ENCODE measurements at regions not wholly inside any gene's neighbourhood (a gene's known extent, or its start where the extent isn't known, plus 50 kb on each side); places are given as distances from the start of the nearest gene placed in this dataset.
"Not testable (repeated sequence)": the region's sequence is repeated elsewhere in the genome, so short reads cannot be mapped to it uniquely, and the experiment has no call there.

- in situ Hi-C loops (cut with HindIII; ENCODE audit: low pct_ligation_motif_present, low sequenced_read_pairs), result no loop called here
- H3K4me3 ChIP-seq (ENCODE audit: low read depth, low read length), result peak overlapping the region; percentile 26
- no peaks in the 10 kb centered on the region for H3K36me3 ChIP-seq (replicated peaks)
- no peak for DNase-seq
- TF ChIP-seq CTCF (IDR thresholded peaks at IDR 0.05; ENCODE audit: low read depth, low read length, missing control alignments), result no peak
- no peak overlapping the region for H3K27ac ChIP-seq
- no peaks in the 10 kb centered on the region for H3K27me3 ChIP-seq (replicated peaks)
Observed at GRCh38 chr1:148328884-148329283, 154.2 kb downstream of the PPIAL4G start.

GRCh38 chr1:148325031-148325430 lies 158.1 kb downstream of the PPIAL4G start:
- DNase-seq; H3K4me3 ChIP-seq (ENCODE audit: low read depth, low read length); in situ Hi-C loops (cut with HindIII; ENCODE audit: low pct_ligation_motif_present, low sequenced_read_pairs); H3K27me3 ChIP-seq (replicated peaks); H3K27ac ChIP-seq; H3K36me3 ChIP-seq (replicated peaks): not testable (repeated sequence)

- H3K36me3 ChIP-seq (replicated peaks); H3K27ac ChIP-seq; in situ Hi-C loops (cut with HindIII; ENCODE audit: low pct_ligation_motif_present, low sequenced_read_pairs); H3K27me3 ChIP-seq (replicated peaks); H3K4me3 ChIP-seq (ENCODE audit: low read depth, low read length); DNase-seq: not testable (repeated sequence)
Observed at GRCh38 chr1:148324465-148324864, 158.6 kb downstream of the PPIAL4G start.

- H3K4me3 ChIP-seq (ENCODE audit: low read depth, low read length); in situ Hi-C loops (cut with HindIII; ENCODE audit: low pct_ligation_motif_present, low sequenced_read_pairs); H3K27ac ChIP-seq; DNase-seq; H3K36me3 ChIP-seq (replicated peaks); H3K27me3 ChIP-seq (replicated peaks): not testable (repeated sequence)
Observed at GRCh38 chr1:148320079-148320478, 163.0 kb downstream of the PPIAL4G start.

- in situ Hi-C loops (cut with HindIII; ENCODE audit: low pct_ligation_motif_present, low sequenced_read_pairs), result no loop called here
- Histone ChIP-seq H3K27me3 (replicated peaks) (no peaks in the 10 kb centered on the region), H3K36me3 (replicated peaks) (no peaks in the 10 kb centered on the region), H3K27ac (no peak overlapping the region), H3K4me3 (ENCODE audit: low read depth, low read length) (peak overlapping the region; percentile 56)
- no peak for TF ChIP-seq CTCF (IDR thresholded peaks at IDR 0.05; ENCODE audit: low read depth, low read length, missing control alignments)
- no peak for DNase-seq
Observed at GRCh38 chr1:148318904-148319242, 164.2 kb downstream of the PPIAL4G start.

GRCh38 chr1:148318123-148318903 lies 164.8 kb downstream of the PPIAL4G start:
- Histone ChIP-seq H3K36me3 (replicated peaks) (no peaks in the 10 kb centered on the region), H3K27ac (no peak overlapping the region), H3K4me3 (ENCODE audit: low read depth, low read length) (peak overlapping the region; percentile 56), H3K27me3 (replicated peaks) (no peaks in the 10 kb centered on the region)
- no peak for TF ChIP-seq CTCF (IDR thresholded peaks at IDR 0.05; ENCODE audit: low read depth, low read length, missing control alignments)
- in situ Hi-C loops (cut with HindIII; ENCODE audit: low pct_ligation_motif_present, low sequenced_read_pairs), result no loop called here
- DNase-seq, result no peak

- Histone ChIP-seq H3K27me3 (replicated peaks) (no peaks in the 10 kb centered on the region), H3K27ac (no peak overlapping the region)
Observed at GRCh38 chr1:148317288-148317985, 165.4 kb upstream of the NBPF11 start.

More at GRCh38 chr1:148317288-148317985, 165.4 kb upstream of the NBPF11 start:
- no peak for DNase-seq
- in situ Hi-C loops (cut with HindIII; ENCODE audit: low pct_ligation_motif_present, low sequenced_read_pairs), result no loop called here
- no peaks in the 10 kb centered on the region for H3K36me3 ChIP-seq (replicated peaks)
- TF ChIP-seq CTCF (IDR thresholded peaks at IDR 0.05; ENCODE audit: low read depth, low read length, missing control alignments), result no peak
- H3K4me3 ChIP-seq (ENCODE audit: low read depth, low read length), result peak overlapping the region; percentile 56

All from brain microvascular endothelial cell (primary cell).